AG08395 (cell line): ENCODE measurements at regions not wholly inside any gene's neighbourhood (a gene's known extent, or its start where the extent isn't known, plus 50 kb on each side); places are given as distances from the start of the nearest gene placed in this dataset.

Experiments
- DNase-seq: peaks from one replicate; pipeline ENCODE4 v3.0.0; 2012; ENCODE audit warnings: mixed read lengths, low spot score

- DNase-seq = no peak
Observed at GRCh38 chr2:207449642-207450165, 80.1 kb upstream of the CREB1 start.

- DNase-seq = no peak
Observed at GRCh38 chr2:207450186-207450585, 79.6 kb upstream of the CREB1 start.

- DNase-seq = no peak
Observed at GRCh38 chr2:207458582-207458981, 71.2 kb upstream of the CREB1 start.

- DNase-seq = no peak
Observed at GRCh38 chr2:207459990-207460757, 69.6 kb upstream of the CREB1 start.

GRCh38 chr2:207463433-207463832 lies 66.3 kb upstream of the CREB1 start:
- no peak for DNase-seq

GRCh38 chr2:207464007-207464406 lies 65.8 kb upstream of the CREB1 start:
- DNase-seq = no peak

GRCh38 chr2:207465894-207466293 lies 63.9 kb upstream of the CREB1 start:
- DNase-seq = no peak

GRCh38 chr2:207467716-207468347 lies 61.9 kb upstream of the CREB1 start:
- DNase-seq = peak; percentile 83

GRCh38 chr2:207468488-207468887 lies 61.3 kb upstream of the CREB1 start:
- DNase-seq = no peak

- DNase-seq = no peak
Observed at GRCh38 chr2:207469451-207469850, 60.3 kb upstream of the CREB1 start.

- no peak for DNase-seq
Observed at GRCh38 chr2:207469943-207470729, 59.6 kb upstream of the CREB1 start.

GRCh38 chr2:207471261-207471660 lies 58.5 kb upstream of the CREB1 start:
- no peak for DNase-seq

- DNase-seq = no peak
Observed at GRCh38 chr2:207472343-207473048, 57.3 kb upstream of the CREB1 start.

- peak; percentile 60 for DNase-seq
Observed at GRCh38 chr2:207473049-207473930, 56.5 kb upstream of the CREB1 start.

- DNase-seq = no peak
Observed at GRCh38 chr2:207473931-207474235, 55.9 kb upstream of the CREB1 start.

- peak; percentile 61 for DNase-seq
Observed at GRCh38 chr2:207474863-207475485, 54.8 kb upstream of the CREB1 start.

GRCh38 chr2:207475546-207475945 lies 54.2 kb upstream of the CREB1 start:
- no peak for DNase-seq

- no peak for DNase-seq
Observed at GRCh38 chr2:207477896-207478295, 51.9 kb upstream of the CREB1 start.

GRCh38 chr2:207478572-207478971 lies 51.2 kb upstream of the CREB1 start:
- DNase-seq = no peak

- DNase-seq = no peak
Observed at GRCh38 chr2:207479198-207479785, 50.5 kb upstream of the CREB1 start.
